ENCODE measurements at regions not wholly inside any gene's neighbourhood (a gene's known extent, or its start where the extent isn't known, plus 50 kb on each side); places are given as distances from the start of the nearest gene placed in this dataset.
"Not testable (repeated sequence)": the region's sequence is repeated elsewhere in the genome, so short reads cannot be mapped to it uniquely, and the experiment has no call there.

GRCh38 chr14:58915646-58916045 lies 272.8 kb upstream of the DAAM1 start:
- no peak for DNase-seq (ENCODE audit: low read depth)
- H3K4me3 ChIP-seq (ENCODE audit: low read length) = no peak overlapping the region
- no peak for TF ChIP-seq CTCF (conservative IDR thresholded peaks at IDR 0.05; ENCODE audit: low read depth, low read length)

- TF ChIP-seq CTCF (conservative IDR thresholded peaks at IDR 0.05; ENCODE audit: low read depth, low read length) = no peak
- no peak for DNase-seq (ENCODE audit: low read depth)
- H3K4me3 ChIP-seq (ENCODE audit: low read length) = no peak overlapping the region
Observed at GRCh38 chr14:58918066-58918738, 270.3 kb upstream of the DAAM1 start.

GRCh38 chr14:58919217-58919616 lies 269.2 kb upstream of the DAAM1 start:
- no peak overlapping the region for H3K4me3 ChIP-seq (ENCODE audit: low read length)
- no peak for TF ChIP-seq CTCF (conservative IDR thresholded peaks at IDR 0.05; ENCODE audit: low read depth, low read length)
- no peak for DNase-seq (ENCODE audit: low read depth)

- DNase-seq (ENCODE audit: low read depth) = no peak
- H3K4me3 ChIP-seq (ENCODE audit: low read length) = no peak overlapping the region
- no peak for TF ChIP-seq CTCF (conservative IDR thresholded peaks at IDR 0.05; ENCODE audit: low read depth, low read length)
Observed at GRCh38 chr14:58920230-58920629, 268.2 kb upstream of the DAAM1 start.

- not testable (repeated sequence) for H3K4me3 ChIP-seq (ENCODE audit: low read length); DNase-seq (ENCODE audit: low read depth)
Observed at GRCh38 chr14:58922201-58922940, 266.1 kb upstream of the DAAM1 start.

- no peak for DNase-seq (ENCODE audit: low read depth)
- no peak for TF ChIP-seq CTCF (conservative IDR thresholded peaks at IDR 0.05; ENCODE audit: low read depth, low read length)
- no peak overlapping the region for H3K4me3 ChIP-seq (ENCODE audit: low read length)
Observed at GRCh38 chr14:58923751-58924405, 264.6 kb upstream of the DAAM1 start.

- DNase-seq (ENCODE audit: low read depth) = peak; percentile 52
- no peak overlapping the region for H3K4me3 ChIP-seq (ENCODE audit: low read length)
- no peak for TF ChIP-seq CTCF (conservative IDR thresholded peaks at IDR 0.05; ENCODE audit: low read depth, low read length)
Observed at GRCh38 chr14:58941629-58942028, 246.8 kb upstream of the DAAM1 start.

Measured in retinal pigment epithelial cell (primary cell).